HG03442 (cell line): ENCODE measurements at regions not wholly inside any gene's neighbourhood (a gene's known extent, or its start where the extent isn't known, plus 50 kb on each side); places are given as distances from the start of the nearest gene placed in this dataset.
"Not testable (repeated sequence)": the region's sequence is repeated elsewhere in the genome, so short reads cannot be mapped to it uniquely, and the experiment has no call there.

Source experiments
- ATAC-seq: cut with Tn5 transposase; IDR thresholded peaks from one replicate; pipeline ENCODE4 v1.9.1; 2021; ENCODE audit warnings: mild to moderate bottlenecking, moderate library complexity; ENCODE audit not compliant: unreplicated experiment

DNA sequence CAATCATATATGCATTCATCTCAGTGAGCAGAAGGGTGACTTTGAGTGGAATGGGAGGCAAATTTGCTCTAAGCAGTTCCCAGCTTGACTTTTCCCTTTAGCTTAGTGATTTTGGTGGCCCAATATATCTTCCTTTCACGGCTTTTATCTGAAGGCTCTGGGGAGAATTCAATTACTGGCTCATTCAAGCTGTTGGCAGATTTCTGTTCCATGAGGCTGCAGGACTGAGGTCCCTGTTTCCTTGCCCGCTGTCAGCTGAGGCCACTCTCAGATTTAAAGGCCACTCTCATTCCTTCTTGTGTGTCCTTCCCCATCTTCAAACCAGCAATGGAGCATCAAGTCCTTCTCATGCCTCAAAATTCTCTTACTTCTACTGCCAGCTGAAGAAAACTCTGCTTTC lies 170.4 kb upstream of the ATP10A start:
- ATAC-seq: no peak

DNA sequence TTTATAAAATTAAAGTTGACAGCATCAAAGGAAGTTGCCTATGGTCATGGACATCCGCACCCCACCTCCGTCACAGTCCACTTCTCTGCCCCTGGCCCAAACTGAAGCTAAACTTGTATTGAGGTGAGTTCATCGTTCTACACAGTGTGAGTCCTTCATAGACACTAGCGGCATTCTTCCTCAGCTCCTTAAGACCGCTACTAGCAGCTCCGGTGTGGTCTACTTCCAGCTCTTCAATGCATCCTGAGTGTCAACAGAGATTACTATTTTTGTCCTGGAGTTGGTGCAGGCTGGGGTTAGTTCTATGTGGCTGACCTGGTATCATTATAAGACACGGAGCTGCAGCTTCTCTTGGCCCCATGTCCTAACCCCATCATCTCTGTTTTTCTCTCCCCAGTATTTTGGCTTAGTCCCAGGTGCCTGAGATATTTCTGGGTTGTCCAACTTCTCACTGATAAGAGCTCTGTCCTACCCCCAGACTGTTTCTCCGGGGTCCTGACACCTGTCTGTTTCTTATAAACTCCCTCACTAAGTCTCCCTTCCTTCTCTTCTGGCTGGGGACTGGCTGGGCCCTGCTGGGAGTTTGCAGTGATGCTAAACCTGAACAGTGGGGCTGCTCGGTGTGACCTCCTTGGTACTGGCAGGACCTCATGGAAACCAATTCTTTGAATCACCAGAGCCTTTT lies 169.2 kb upstream of the ATP10A start:
- ATAC-seq: no peak

DNA sequence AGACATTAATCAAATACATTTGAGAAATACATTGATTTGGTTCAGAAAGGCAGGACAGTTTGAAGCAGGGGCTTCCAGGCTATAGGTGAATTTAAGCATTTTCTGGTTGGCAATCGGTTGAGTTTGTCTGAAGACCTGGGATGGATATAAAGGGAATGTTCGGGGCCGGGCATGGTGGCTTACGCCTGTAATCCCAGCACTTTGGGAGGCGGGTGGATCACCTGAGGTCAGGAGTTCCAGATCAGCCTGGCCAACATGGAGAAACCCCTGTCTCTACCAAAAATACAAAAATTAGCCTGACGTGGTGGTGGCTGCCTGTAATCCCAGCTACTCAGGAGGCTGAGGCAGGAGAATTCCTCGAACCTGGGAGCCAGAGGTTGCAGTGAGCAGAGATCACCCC lies 166.5 kb upstream of the ATP10A start:
- not testable (repeated sequence) for ATAC-seq

DNA sequence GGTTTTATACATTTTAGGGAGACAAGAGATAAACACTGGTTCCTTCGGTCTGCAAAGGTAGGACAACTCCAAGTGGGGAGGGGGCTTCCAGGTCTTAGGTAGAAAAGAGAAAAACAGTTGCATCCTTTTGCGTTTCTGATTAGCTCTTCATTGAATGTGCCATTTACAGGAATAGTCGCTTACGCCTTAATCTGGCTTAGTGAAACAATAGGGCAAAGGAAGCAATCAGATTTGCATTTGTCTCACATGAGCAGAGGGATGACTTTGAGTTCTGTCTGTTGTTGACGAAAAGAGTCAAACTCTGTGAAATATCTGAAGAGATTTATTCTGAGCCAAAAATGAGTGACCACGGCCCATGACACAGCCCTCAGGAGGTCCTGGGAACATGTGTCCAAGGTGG lies 166.0 kb upstream of the ATP10A start:
- no peak for ATAC-seq

DNA sequence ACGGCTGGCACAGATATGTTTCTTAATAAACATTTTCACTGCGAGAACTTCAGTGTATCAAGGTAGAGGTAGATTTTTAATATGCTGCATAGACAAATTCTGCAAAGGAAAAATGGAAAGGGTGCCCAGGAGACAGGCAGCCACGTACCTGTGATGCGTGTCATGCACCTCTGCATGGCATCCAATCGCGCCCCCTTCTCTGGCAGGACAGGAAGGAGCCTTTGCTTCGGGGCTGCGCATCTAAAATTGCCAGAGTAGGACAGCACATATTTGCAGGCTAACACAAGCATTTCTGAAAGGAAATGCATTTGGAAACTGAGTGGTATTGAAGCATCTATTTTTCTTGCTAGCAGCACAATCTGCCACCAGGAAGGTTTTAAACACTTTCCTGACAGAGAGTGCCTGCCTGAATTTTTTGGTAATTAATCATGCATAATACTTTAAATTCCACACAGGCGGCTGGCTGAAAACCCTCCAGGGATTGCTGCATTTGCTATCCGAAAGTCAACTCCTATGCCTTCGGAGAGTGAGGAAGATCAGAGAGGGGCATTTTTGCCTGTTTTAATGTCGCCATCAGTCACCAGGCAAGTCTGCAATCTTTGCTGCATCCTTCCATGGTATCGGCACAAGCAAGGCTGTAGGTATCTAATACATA lies 165.1 kb upstream of the ATP10A start:
- ATAC-seq: no peak

DNA sequence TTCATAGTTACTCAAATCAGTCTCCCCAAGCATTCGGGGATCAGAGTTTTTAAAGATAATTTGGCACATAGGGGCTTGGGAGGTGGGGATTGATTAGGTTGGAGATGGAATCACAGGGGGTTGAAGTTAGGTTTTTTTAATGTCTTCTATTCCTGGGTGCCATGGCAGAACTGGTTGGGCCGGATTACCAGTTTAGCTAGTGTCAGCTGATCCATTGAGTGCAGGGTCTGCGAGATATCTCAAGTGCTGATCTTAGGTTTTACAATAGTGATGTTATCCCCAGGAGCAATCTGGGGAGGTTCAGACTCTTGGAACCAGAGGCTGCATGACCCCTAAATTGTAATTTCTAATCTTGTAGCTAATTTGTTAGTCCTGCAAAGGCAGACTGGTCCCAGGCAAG lies 163.5 kb upstream of the ATP10A start:
- ATAC-seq: not testable (repeated sequence)

DNA sequence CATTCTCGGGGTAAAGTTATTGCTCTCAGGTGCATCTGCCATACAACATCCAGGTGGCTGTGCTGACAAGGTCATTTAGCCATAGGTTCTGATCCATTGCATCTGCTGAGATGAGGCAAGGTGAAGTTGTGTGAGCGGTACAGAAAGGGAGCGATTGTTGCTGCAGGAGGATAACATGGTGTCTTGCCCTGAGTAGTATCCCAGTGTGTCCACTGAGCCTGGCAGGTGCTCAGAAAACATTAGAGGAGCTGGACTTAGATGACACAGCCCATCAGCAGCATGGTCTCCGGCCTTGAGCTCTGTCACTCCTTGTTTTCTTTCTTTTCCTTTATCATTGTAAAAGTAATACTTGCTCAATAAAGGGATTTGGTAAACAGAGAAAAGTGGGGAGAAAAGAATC lies 161.1 kb upstream of the ATP10A start:
- no peak for ATAC-seq

DNA sequence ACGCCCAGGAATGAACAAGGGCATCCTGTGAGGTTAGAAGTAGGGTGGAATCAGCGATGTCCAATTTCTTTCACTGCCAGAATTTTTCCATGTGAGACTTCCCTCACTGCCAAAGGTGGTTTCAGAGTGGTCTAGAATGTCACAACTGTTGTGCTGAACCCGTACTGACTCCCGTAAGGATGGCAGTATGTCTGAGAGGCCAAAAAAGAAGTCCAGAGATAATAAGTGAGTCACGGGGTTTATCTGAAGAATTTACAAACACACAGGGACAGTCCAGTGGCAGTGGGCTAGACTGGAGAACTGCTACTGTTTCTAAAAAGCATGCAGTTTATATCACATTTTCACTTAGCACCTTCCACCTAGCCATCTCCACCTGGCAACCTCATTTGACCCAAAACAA lies 160.6 kb upstream of the ATP10A start:
- no peak for ATAC-seq

DNA sequence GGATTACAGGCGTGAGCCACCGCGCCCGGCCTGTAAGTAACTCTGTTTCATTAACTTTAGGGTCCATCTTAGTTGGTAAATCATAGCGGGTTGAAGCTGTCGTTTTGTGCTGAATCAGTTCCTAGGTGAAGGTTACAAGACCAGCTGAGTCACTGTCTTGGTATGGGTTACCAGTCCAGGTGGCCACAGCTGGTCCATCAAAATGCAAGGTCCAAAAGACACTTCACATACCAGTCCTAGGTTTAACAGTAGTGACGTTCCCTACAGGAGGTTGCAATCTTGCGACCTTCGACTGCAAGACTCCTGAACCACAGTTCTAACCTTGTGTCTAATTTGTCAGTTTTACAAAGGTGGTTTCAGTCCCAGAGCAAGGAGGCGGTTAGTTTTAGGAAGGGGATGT lies 160.1 kb upstream of the ATP10A start:
- no peak for ATAC-seq

DNA sequence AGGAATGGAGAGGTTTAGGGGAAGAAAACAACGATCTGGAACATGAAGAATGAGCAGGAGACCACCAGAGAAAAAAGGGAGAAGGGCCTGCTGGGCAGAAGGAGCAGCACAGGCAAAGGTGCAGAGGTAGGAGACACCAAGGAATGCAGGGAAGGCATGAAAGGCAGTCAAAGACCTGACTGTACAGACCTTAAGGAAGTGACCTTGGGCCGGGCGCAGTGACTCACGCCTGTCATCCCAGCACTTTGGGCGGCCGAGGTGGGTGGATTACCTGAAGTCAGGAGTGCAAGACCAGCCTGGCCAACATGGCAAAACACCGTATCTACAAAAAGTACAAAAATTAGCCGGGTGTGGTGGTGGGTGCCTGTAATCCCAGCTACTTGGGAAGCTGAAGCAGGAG lies 157.7 kb upstream of the ATP10A start:
- no peak for ATAC-seq

DNA sequence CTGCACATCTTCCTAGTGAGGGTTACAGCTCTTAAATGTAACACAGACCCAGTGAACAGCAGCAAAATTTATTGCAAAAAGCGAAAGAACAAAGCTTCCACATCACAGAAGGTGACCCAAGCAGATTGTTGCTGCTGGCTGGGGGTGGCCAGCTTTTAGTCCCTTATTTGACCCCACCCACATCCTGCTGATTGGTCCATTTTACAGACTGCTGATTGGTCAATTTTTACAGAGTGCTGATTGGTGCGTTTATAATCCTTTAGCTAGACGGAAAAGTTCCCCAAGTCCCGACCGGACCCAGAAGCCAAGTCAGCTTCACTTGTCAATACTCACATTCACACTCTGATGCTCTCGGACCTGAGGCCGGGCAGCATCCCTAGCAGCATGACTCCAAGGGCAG lies 154.5 kb upstream of the ATP10A start:
- no peak for ATAC-seq

DNA sequence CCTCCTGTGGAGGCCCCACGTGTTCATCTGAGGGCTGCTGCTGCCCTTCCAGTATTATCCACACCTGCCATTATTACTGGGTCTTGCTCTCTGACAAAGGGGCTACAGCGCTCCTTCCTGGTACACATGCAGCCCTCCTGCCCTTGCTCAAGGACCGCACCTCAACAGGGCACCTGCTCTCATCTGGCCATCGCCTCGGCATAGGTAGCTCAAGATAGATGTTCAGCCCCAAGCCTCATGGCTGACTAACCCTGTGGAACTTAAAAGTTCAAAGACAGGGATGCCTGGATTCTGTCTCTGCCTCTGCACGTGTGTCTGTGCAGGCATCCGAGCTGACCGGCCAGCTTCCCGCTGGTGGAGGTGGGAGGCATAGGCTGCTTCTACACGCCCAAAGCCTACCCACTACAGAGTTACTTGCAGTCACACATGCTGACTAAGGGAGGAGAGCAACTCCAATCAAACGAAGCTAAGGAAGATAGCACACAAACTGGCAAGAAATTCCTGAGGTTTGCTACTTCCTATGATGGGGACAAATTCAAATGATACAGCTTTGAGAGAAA lies 152.5 kb upstream of the ATP10A start:
- ATAC-seq: no peak

DNA sequence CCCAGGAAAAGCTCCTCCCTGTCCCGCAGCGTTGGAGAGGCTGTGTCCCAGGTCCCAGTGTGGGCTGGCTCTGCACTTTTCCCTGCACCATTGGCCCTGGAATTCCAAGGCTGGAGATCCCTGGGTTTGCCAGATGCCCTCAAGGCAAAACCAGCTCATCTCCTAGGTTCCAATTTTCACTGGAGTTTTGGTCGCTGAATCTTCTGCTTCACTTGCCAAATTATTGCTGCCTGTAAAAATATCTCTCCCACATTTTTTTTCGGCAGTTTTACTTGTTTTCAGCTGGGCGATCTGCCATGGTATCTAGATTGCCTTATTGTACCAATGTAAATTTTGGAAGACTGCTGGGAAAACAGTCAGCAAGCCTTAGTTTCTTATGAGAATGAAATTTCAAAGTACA lies 150.9 kb upstream of the ATP10A start:
- no peak for ATAC-seq

DNA sequence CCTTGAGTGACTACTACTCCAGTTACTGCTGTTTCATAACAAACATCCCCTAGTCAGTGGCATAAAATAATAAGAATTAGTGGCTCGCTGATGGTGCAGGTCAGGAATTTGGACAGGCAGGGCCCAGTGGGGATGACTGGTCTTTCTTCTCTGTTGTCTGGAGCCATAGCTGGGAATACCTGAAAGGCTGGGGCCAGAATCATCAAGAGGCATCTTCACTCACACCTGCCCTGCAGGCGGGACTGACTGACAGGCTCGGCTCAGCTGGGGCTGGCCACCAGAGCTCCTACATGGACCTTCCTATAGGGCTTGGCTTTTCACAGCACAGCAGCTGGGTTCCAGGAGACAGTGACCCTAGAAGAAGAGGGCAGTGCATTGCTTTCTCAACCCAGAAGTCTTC lies 148.8 kb upstream of the ATP10A start:
- no peak for ATAC-seq

DNA sequence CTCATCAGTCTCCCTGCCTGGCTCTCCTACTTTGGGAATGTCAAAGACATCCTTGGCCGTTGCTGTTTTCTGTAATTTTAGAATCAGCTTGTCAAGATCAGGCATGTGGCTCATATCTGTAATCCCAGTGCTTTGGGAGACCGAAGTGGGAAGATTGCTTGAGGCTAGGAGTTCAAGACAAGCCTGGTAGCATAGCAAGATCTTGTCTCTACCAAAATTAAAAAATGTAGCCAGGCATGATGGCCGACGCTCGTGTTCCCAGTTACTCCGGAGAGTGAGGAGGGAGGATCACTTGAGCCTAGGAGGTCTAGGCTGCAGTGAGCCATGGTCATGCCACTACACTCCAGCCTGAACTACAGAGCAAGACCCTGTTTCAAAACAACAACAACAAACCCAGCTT lies 144.0 kb upstream of the ATP10A start:
- no peak for ATAC-seq

DNA sequence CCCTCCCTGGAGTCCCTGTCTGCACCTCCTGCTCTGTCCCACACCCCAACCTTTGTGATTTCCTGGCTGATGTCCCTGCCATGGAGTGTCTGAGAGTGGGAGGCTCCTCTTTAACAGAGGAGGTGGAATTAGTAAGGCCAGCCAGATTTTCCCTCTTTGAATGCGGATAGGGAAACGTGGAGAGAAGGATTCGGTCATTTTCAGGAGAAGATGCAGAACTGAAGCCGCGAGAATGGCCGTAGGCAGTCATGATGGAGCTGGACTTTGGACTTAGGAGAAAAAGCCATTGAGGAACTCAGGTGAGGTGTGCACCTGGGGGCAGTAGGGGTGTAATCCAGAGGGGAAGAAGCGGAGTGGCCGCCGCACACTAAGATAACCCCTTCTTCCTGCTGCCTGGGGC lies 138.1 kb upstream of the ATP10A start:
- ATAC-seq: no peak

DNA sequence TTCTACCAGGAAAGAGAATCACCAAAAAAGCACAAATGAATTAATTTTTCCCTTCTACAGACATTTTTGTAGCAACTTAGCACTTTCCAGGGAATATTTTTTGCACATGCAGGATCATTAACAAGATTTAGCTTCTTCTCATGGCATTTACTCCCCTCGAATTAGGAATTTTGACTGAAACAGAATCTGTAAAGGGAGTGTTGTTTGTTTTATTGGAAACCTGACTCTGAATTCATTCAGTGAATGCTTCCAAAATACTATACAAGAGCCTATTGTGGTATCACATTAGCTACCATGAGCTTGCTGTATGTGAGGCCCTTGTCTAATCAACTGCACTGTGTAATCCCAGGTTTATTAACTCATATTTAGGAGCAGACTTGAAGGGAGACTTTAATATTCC lies 130.4 kb upstream of the ATP10A start:
- ATAC-seq: no peak

DNA sequence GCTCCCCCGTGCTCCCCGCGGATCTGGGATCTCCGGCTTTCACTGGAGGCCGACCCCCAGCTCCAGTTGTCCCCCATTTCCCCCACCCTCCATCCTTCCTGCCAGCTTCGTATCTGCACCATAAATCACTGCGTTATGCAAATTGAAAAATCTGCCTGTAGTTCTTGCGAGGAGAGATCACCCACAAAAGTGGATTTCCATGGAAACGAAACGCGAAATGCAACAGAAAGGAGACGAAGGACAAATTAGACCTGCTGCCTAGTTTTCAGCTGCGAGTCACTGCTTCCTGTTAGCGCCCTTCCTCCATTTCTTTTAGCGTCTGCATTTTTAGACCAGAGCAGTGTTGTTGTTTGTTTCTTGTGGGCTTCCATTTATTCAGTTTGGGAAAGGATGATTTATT lies 127.1 kb upstream of the ATP10A start:
- no peak for ATAC-seq

DNA sequence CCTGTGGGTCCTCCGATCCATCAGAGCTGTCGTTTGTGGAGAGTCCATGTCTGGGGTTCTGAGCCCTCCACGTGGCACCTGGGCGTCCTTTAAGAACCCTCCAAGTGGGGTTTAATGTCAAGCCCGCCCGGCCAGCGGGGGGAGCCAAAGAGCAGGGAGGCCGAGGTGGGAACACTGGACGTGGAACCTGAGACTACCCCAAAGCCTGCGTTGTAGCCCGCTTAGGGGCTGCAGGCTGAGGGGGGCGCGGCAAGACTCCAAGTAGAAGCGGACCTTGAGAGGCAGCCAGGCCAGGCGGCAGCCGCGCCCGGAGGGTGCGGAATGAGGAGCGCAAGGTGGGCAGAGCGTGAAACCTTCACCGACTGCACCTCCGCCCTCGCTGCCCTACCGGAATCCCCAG lies 126.2 kb upstream of the ATP10A start:
- ATAC-seq: no peak

DNA sequence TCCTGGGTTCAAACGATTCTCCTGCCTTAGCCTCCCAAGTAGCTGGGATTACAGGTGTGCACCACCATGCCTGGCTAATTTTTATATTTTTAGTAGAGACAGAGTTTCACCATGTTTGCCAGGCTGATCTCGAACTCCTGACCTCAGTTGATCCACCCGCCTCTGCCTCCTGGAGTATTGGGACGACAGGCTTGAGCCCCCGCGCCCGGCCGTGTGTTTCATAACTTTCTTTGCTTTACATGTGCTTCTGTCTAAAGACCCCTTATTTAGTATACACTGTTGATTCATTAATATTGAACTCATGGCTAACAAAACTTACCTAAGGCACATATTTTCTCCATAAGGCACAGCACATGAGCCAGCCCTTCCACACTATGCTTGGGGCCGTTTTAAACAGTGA lies 125.6 kb upstream of the ATP10A start:
- not testable (repeated sequence) for ATAC-seq

DNA sequence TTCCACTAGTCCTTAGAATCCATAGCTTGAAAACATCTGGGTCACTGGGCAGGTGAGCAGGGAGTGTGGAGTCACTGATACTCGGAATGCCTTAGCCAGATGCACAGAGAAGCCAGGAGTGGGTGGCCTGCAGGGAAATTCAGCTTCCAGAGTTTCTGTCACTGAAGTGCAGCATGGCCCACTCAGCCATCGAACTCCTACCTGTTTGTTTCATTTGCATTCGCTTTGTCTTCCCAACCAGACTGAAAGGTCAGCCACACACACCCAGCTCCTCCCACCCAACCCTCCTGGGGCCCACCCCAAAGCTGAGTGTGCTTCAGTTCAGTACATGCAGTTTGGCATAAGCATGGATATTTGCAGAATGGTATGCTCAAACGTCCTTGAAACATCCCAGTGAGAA lies 124.5 kb upstream of the ATP10A start:
- no peak for ATAC-seq

DNA sequence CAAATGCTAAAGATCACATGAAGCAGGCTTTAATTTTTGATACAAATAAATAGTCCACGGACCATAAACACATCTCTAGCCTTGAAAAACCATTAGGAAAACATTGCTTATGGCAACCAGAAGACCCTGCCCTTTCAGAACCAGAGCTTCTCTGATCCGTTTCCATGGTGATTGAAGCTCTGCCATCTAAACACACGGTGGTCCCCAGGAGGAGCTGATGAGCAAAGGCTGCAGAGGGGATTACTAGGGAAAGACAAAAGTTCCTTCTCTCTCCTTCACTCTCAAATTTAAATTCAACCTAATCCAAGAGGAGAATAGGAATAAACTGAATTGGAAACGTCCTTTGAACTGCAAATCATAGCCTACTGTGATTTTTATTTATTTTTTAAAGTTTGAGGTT lies 122.0 kb upstream of the ATP10A start:
- ATAC-seq: no peak

DNA sequence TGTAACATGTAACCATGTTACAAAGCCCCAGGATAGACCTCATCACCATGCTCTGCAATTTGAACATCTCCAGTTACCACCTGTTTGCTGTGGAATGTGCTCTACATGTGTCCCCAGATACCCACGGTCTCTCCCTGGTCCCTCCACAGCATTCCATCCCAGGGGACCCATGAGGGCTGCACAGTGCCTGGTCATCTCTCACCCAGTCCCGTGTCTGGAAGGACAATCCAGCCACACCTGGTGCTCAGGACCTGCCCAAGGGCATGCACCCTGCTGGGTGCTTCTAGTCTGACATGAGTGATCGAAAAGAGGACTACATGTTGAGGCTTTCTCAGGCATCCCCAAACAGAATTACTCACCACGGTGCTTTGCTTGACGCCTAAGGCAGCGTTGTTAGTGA lies 119.6 kb upstream of the ATP10A start:
- ATAC-seq: no peak
